Left ventricle myocardium inferior (tissue), 1 donor: ENCODE measurements at regions not wholly inside any gene's neighbourhood (a gene's known extent, or its start where the extent isn't known, plus 50 kb on each side); places are given as distances from the start of the nearest gene placed in this dataset.

ENCODE experiments used
- DNase-seq: peaks from one replicate; pipeline ENCODE4 v3.0.0-alpha.2; 2020
- H3K27ac ChIP-seq: fragments of 200-600 bp; replicated peaks from 2 replicates; pipeline ENCODE4 v1.8.0; 2021
- H3K27me3 ChIP-seq: fragments of 200-600 bp; 2 replicates; pipeline ENCODE4 v1.8.0; 2021; ENCODE audit warnings: low read depth
- H3K36me3 ChIP-seq: fragments of 200-600 bp; 2 replicates; pipeline ENCODE4 v1.8.0; 2021
- H3K4me1 ChIP-seq: fragments of 200-600 bp; 2 replicates; pipeline ENCODE4 v1.8.0; 2021
- H3K4me3 ChIP-seq: fragments of 200-600 bp; 2 replicates; pipeline ENCODE4 v1.8.0; 2021; ENCODE audit warnings: mild to moderate bottlenecking, moderate library complexity
- H3K9me3 ChIP-seq: fragments of 200-600 bp; replicated peaks from 2 replicates; pipeline ENCODE4 v1.8.0; 2021
- CTCF ChIP-seq: fragments of 200-600 bp; IDR thresholded peaks from 2 replicates; pipeline ENCODE4 v1.8.0; 2021; ENCODE audit warnings: antibody characterized with exemption, mild to moderate bottlenecking, borderline replicate concordance
- intact Hi-C: fragments of 100-400 bp; cut with micrococcal nuclease; formaldehyde crosslinking; loops from one replicate; pipeline ENCODE4 v1.11.0; 2022
- donor health status: DM: no; HTN: yes; CAD: no; lungs with severe emphysema.

- Histone ChIP-seq H3K27ac (no peak overlapping the region), H3K36me3 (no peaks in the 10 kb centered on the region), H3K9me3 (no peaks in the 10 kb centered on the region), H3K27me3 (no peaks in the 10 kb centered on the region), H3K4me3 (no peak overlapping the region), H3K4me1 (no peaks in the 10 kb centered on the region)
- DNase-seq: no peak
- TF ChIP-seq CTCF: no peak
- intact Hi-C loops: no loop called here
These were observed 461.3 kb downstream of the BCOR start for GRCh38 chrX:39636481-39636880.

GRCh38 chrX:39638526-39638925, 459.2 kb downstream of the BCOR start:
- DNase-seq: no peak
- no peaks in the 10 kb centered on the region for H3K27me3 ChIP-seq
- peaks cover 4% of the 10 kb centered on the region for H3K4me1 ChIP-seq
- no peaks in the 10 kb centered on the region for H3K36me3 ChIP-seq
- intact Hi-C loops: no loop called here
- H3K27ac ChIP-seq: no peak overlapping the region
- no peaks in the 10 kb centered on the region for H3K9me3 ChIP-seq
- no peak overlapping the region for H3K4me3 ChIP-seq
- no peak for TF ChIP-seq CTCF

- no peak overlapping the region for H3K27ac ChIP-seq
- TF ChIP-seq CTCF: no peak
- peaks cover 4% of the 10 kb centered on the region for H3K4me1 ChIP-seq
- no peak for DNase-seq
- no peaks in the 10 kb centered on the region for H3K27me3 ChIP-seq
- intact Hi-C loops: no loop called here
- H3K9me3 ChIP-seq: no peaks in the 10 kb centered on the region
- no peak overlapping the region for H3K4me3 ChIP-seq
- H3K36me3 ChIP-seq: no peaks in the 10 kb centered on the region
These were observed 457.9 kb downstream of the BCOR start for GRCh38 chrX:39639871-39640270.

- Histone ChIP-seq H3K36me3 (no peaks in the 10 kb centered on the region), H3K4me3 (no peak overlapping the region), H3K27me3 (no peaks in the 10 kb centered on the region), H3K27ac (no peak overlapping the region), H3K4me1 (peaks cover 4% of the 10 kb centered on the region), H3K9me3 (no peaks in the 10 kb centered on the region)
- intact Hi-C loops: no loop called here
- no peak for TF ChIP-seq CTCF
- no peak for DNase-seq
These were observed 456.9 kb downstream of the BCOR start for GRCh38 chrX:39640866-39641265.

GRCh38 chrX:39642071-39642470, 455.7 kb downstream of the BCOR start:
- H3K27me3 ChIP-seq: no peaks in the 10 kb centered on the region
- no peaks in the 10 kb centered on the region for H3K9me3 ChIP-seq
- TF ChIP-seq CTCF: no peak
- intact Hi-C loops: no loop called here
- DNase-seq: peak; percentile 20
- no peak overlapping the region for H3K4me3 ChIP-seq
- no peak overlapping the region for H3K27ac ChIP-seq
- no peaks in the 10 kb centered on the region for H3K36me3 ChIP-seq
- H3K4me1 ChIP-seq: peaks cover 4% of the 10 kb centered on the region

- no peak for DNase-seq
- Histone ChIP-seq H3K4me1 (peaks cover 4% of the 10 kb centered on the region), H3K27me3 (no peaks in the 10 kb centered on the region), H3K36me3 (no peaks in the 10 kb centered on the region), H3K4me3 (no peak overlapping the region), H3K27ac (no peak overlapping the region), H3K9me3 (no peaks in the 10 kb centered on the region)
- no peak for TF ChIP-seq CTCF
- intact Hi-C loops: no loop called here
These were observed 454.2 kb downstream of the BCOR start for GRCh38 chrX:39643550-39643949.
